GM12864 (cell line): ENCODE measurements at regions not wholly inside any gene's neighbourhood (a gene's known extent, or its start where the extent isn't known, plus 50 kb on each side); places are given as distances from the start of the nearest gene placed in this dataset.
A peak's percentile ranks its signal among the peaks of the same experiment; 100 is the strongest.

ENCODE experiments used
- DNase-seq: peaks from one replicate; pipeline ENCODE4 v3.0.0-alpha.2; 2011; ENCODE audit warnings: low read depth
- H3K4me3 ChIP-seq: 2 replicates; pipeline ENCODE4 v1.5.1; 2011; ENCODE audit warnings: mild to moderate bottlenecking, low read depth, low read length, control low read depth
- CTCF ChIP-seq: IDR thresholded peaks from 2 replicates; pipeline ENCODE4 v1.5.1; 2011; ENCODE audit warnings: low read depth, mild to moderate bottlenecking, moderate library complexity, low read length, control low read depth, inconsistent platforms; ENCODE audit errors: missing control alignments

- H3K4me3 ChIP-seq = no peak overlapping the region
- DNase-seq = no peak
- TF ChIP-seq CTCF = no peak
These were observed 51.1 kb downstream of the DOP1B start for GRCh38 chr21:36207577-36208320.

GRCh38 chr21:36208326-36209013 lies 51.8 kb downstream of the DOP1B start:
- no peak for DNase-seq
- H3K4me3 ChIP-seq = no peak overlapping the region
- no peak for TF ChIP-seq CTCF

- no peak overlapping the region for H3K4me3 ChIP-seq
- peak; percentile 13 for DNase-seq
- TF ChIP-seq CTCF = peak; percentile 60
These were observed 53.1 kb downstream of the DOP1B start for GRCh38 chr21:36209626-36210171.

GRCh38 chr21:36210779-36211659 lies 54.4 kb downstream of the DOP1B start:
- TF ChIP-seq CTCF = no peak

GRCh38 chr21:36211660-36212512 lies 55.3 kb downstream of the DOP1B start:
- H3K4me3 ChIP-seq = no peak overlapping the region
- DNase-seq = no peak
- TF ChIP-seq CTCF = no peak

More at GRCh38 chr21:36210779-36211659, 54.4 kb downstream of the DOP1B start:
- no peak overlapping the region for H3K4me3 ChIP-seq
- no peak for DNase-seq

- no peak overlapping the region for H3K4me3 ChIP-seq
- no peak for TF ChIP-seq CTCF
- no peak for DNase-seq
These were observed 55.8 kb downstream of the DOP1B start for GRCh38 chr21:36212513-36212780.
